ENCODE measurements at regions not wholly inside any gene's neighbourhood (a gene's known extent, or its start where the extent isn't known, plus 50 kb on each side); places are given as distances from the start of the nearest gene placed in this dataset.

GRCh38 chr3:182111967-182112366, 400.2 kb downstream of the SOX2 start:
- TF ChIP-seq POLR2AphosphoS5 (IDR thresholded peaks at IDR 0.05; ENCODE audit: low read depth), result no peak
- TF ChIP-seq CTCF (IDR thresholded peaks at IDR 0.05; ENCODE audit: insufficient read depth, low read length), result no peak
- TF ChIP-seq REST (IDR thresholded peaks at IDR 0.05; ENCODE audit: insufficient replicate concordance, low read depth), result no peak

Data from HL-60 (cell line).